SK-N-SH (cell line): ENCODE measurements at regions not wholly inside any gene's neighbourhood (a gene's known extent, or its start where the extent isn't known, plus 50 kb on each side); places are given as distances from the start of the nearest gene placed in this dataset.

Source experiments
- CTCF ChIA-PET: fragments of 300-600, 350-600 bp; formaldehyde crosslinking; extraction: SDS; loops from one replicate; lab custom pipeline; 2021; lab: Yijun Ruan, JAX
- POLR2A ChIA-PET: fragments of 350-600 bp; sonication (Branson Sonifier 250); formaldehyde crosslinking; extraction: SDS; loops from one replicate; lab custom pipeline; 2020; ENCODE audit warnings: antibody characterized with exemption, inconsistent platforms; lab: Yijun Ruan, JAX
- DNase-seq: peaks from one replicate; pipeline ENCODE4 v3.0.0; 2012
- H2AFZ ChIP-seq: fragments of 200-600 bp; sonication (generic); 2 replicates; pipeline ENCODE4 v1.8.1; 2016; ENCODE audit warnings: antibody characterized with exemption, mild to moderate bottlenecking, low read depth
- H3F3A ChIP-seq: fragments of 200-600 bp; sonication (generic); replicated peaks from 2 replicates; pipeline ENCODE3; 2016; ENCODE audit warnings: antibody characterized with exemption, mild to moderate bottlenecking; ENCODE audit not compliant: insufficient read depth
- H3K27ac ChIP-seq, 2 experiments: fragments of 200-500 bp in 1 of 2; fragments of 200-600 bp in 1 of 2; sonication (Bioruptor generic) in 1 of 2; sonication (generic), shearing (Covaris generic) in 1 of 2; 2 replicates each; pipeline versions ENCODE4 v1.5.1 to v1.6.1; 2014 to 2016; ENCODE audit warnings: low read depth in 2 of 2, inconsistent platforms in 1 of 2, low read length in 1 of 2, mild to moderate bottlenecking in 1 of 2, mixed read lengths in 1 of 2
- H3K27me3 ChIP-seq: fragments of 200-600 bp; sonication (generic), shearing (Covaris generic); 2 replicates; pipeline ENCODE4 v1.6.1; 2016; ENCODE audit warnings: mixed run types; ENCODE audit not compliant: insufficient read depth
- H3K36me3 ChIP-seq, 2 experiments: fragments of 200-500 bp in 1 of 2; fragments of 200-600 bp in 1 of 2; sonication (Bioruptor generic) in 1 of 2; sonication (generic) in 1 of 2; replicated peaks in 1 of 2; 2 replicates each; pipeline versions ENCODE3 to v1.5.1; 2014 to 2016; ENCODE audit warnings: low read length in 1 of 2, mild to moderate bottlenecking in 1 of 2; ENCODE audit not compliant: insufficient read depth in 2 of 2, control insufficient read depth in 1 of 2
- H3K4me1 ChIP-seq, 2 experiments: fragments of 200-500 bp in 1 of 2; fragments of 200-600 bp in 1 of 2; sonication (Bioruptor generic) in 1 of 2; sonication (generic), shearing (Covaris generic) in 1 of 2; 2 replicates each; pipeline versions ENCODE4 v1.5.1 to v1.6.1; 2014 to 2016; ENCODE audit warnings: low read depth in 1 of 2, low read length in 1 of 2, mixed run types in 1 of 2; ENCODE audit not compliant: insufficient read depth in 2 of 2, control insufficient read depth in 1 of 2
- H3K4me2 ChIP-seq: fragments of 200-600 bp; sonication (generic), shearing (Covaris generic); 2 replicates; pipeline ENCODE4 v1.6.1; 2017; ENCODE audit warnings: mixed run types
- H3K4me3 ChIP-seq, 2 experiments: fragments of 200-500 bp in 1 of 2; fragments of 200-600 bp in 1 of 2; sonication (Bioruptor generic) in 1 of 2; sonication (generic), shearing (Covaris generic) in 1 of 2; 2 replicates each; pipeline versions ENCODE4 v1.5.1 to v1.8.1; 2014 to 2016; ENCODE audit warnings: low read depth in 2 of 2, inconsistent platforms in 1 of 2, low read length in 1 of 2, mild to moderate bottlenecking in 1 of 2, mixed read lengths in 1 of 2, moderate library complexity in 1 of 2
- H3K79me2 ChIP-seq: fragments of 200-600 bp; sonication (generic); 2 replicates; pipeline ENCODE4 v1.8.1; 2017; ENCODE audit warnings: mild to moderate bottlenecking; ENCODE audit not compliant: insufficient read depth
- H3K9ac ChIP-seq: fragments of 200-600 bp; sonication (generic); 2 replicates; pipeline ENCODE4 v1.6.1; 2017; ENCODE audit warnings: mixed run types
- H3K9me2 ChIP-seq: fragments of 200-600 bp; sonication (generic); 2 replicates; pipeline ENCODE4 v1.6.1; 2017; ENCODE audit warnings: mixed run types
- H3K9me3 ChIP-seq: fragments of 200-600 bp; sonication (generic); 2 replicates; pipeline ENCODE4 v1.6.1; 2017; ENCODE audit warnings: mixed run types, mild to moderate bottlenecking, moderate library complexity
- H4K20me1 ChIP-seq: fragments of 200-600 bp; sonication (generic); 2 replicates; pipeline ENCODE4 v1.6.1; 2017; ENCODE audit warnings: mild to moderate bottlenecking, mixed run types; ENCODE audit not compliant: insufficient read depth
- CHD2 ChIP-seq: fragments of 150-350 bp; IDR thresholded peaks from 2 replicates; pipeline ENCODE4 v1.6.1; 2018; ENCODE audit warnings: low read length; ENCODE audit not compliant: partially characterized antibody
- CTCF ChIP-seq: fragments of 200-600 bp; sonication (generic); IDR thresholded peaks from 2 replicates; pipeline ENCODE4 v1.6.1; 2017; ENCODE audit warnings: antibody characterized with exemption, mild to moderate bottlenecking, moderate library complexity
- ELF1 ChIP-seq: IDR thresholded peaks from 2 replicates; pipeline ENCODE4 v1.4.0; 2012
- EP300 ChIP-seq, 2 experiments: IDR thresholded peaks; 2 replicates each; pipeline versions ENCODE4 v1.4.0 to v1.6.1; 2012; ENCODE audit warnings: borderline replicate concordance in 1 of 2, low read depth in 1 of 2, low read length in 1 of 2
- FOSL2 ChIP-seq: IDR thresholded peaks from 2 replicates; pipeline ENCODE4 v1.4.0; 2012; ENCODE audit warnings: low read depth, mild to moderate bottlenecking, moderate library complexity, borderline replicate concordance
- GABPA ChIP-seq: IDR thresholded peaks from 2 replicates; pipeline ENCODE4 v1.4.0; 2012; ENCODE audit warnings: low read depth, mild to moderate bottlenecking
- GATA2 ChIP-seq: sonication (generic); formaldehyde crosslinking; IDR thresholded peaks from 2 replicates; pipeline ENCODE4 v1.5.0; 2020; ENCODE audit warnings: mild to moderate bottlenecking, missing genetic modification reagents
- MEF2A ChIP-seq: IDR thresholded peaks from 2 replicates; pipeline ENCODE4 v1.4.0; 2012; ENCODE audit warnings: low read depth, borderline replicate concordance
- MXI1 ChIP-seq: IDR thresholded peaks from 2 replicates; pipeline ENCODE4 v1.6.1; 2012; ENCODE audit warnings: mild to moderate bottlenecking, low read depth, low read length, improper control_type of control experiment
- NFIC ChIP-seq: IDR thresholded peaks from 2 replicates; pipeline ENCODE4 v1.4.0; 2012; ENCODE audit warnings: borderline replicate concordance
- PBX3 ChIP-seq: IDR thresholded peaks from 2 replicates; pipeline ENCODE4; 2012
- RAD21 ChIP-seq: IDR thresholded peaks from 2 replicates; pipeline ENCODE4 v1.6.1; 2012; ENCODE audit warnings: mild to moderate bottlenecking, low read length
- RXRA ChIP-seq: IDR thresholded peaks from 2 replicates; pipeline ENCODE4 v1.4.0; 2012; ENCODE audit warnings: low read depth, mild to moderate bottlenecking, borderline replicate concordance
- SMC3 ChIP-seq: IDR thresholded peaks from 2 replicates; pipeline ENCODE4 v1.6.1; 2012; ENCODE audit warnings: low read depth, low read length, improper control_type of control experiment
- TAF1 ChIP-seq: IDR thresholded peaks from 2 replicates; pipeline ENCODE4 v1.6.1; 2012; ENCODE audit warnings: low read depth, mild to moderate bottlenecking, low read length, moderate library complexity, borderline replicate concordance
- USF1 ChIP-seq: IDR thresholded peaks from 2 replicates; pipeline ENCODE4 v1.4.0; 2012; ENCODE audit warnings: low read depth, borderline replicate concordance
- USF2 ChIP-seq: fragments of 150-350 bp; IDR thresholded peaks from 2 replicates; pipeline ENCODE4 v1.6.1; 2017; ENCODE audit warnings: antibody characterized with exemption, low read length, low read depth, borderline replicate concordance
- YY1 ChIP-seq: IDR thresholded peaks from 2 replicates; pipeline ENCODE4 v1.4.0; 2012; ENCODE audit warnings: low read depth, mild to moderate bottlenecking
- WGBS: methylation state at CpG from one replicate; pipeline ENCODE4 v1.1.6; 2017; ENCODE audit warnings: low lambda C conversion rate; 5-methylcytosine and 5-hydroxymethylcytosine counted together

GRCh38 chr12:91663744-91664143 lies 481.1 kb upstream of the DCN start:
- Histone ChIP-seq H3F3A (no peaks in the 10 kb centered on the region), H3K4me3 (no peak overlapping the region), H3K9me2 (no peaks in the 10 kb centered on the region), H2AFZ (no peak overlapping the region), H3K27me3 (no peaks in the 10 kb centered on the region), H3K9me3 (no peaks in the 10 kb centered on the region; the same call in 1 of the 2 replicates), H3K4me2 (no peak overlapping the region), H4K20me1 (no peaks in the 10 kb centered on the region), H3K36me3 (no peaks in the 10 kb centered on the region), H3K27ac (no peak overlapping the region), H3K9ac (no peak overlapping the region), H3K79me2 (no peaks in the 10 kb centered on the region), H3K4me1 (no peaks in the 10 kb centered on the region)
- 33% methylated on average over 4 of the region's 4 CpGs for WGBS
- TF ChIP-seq CHD2 (no peak), GATA2 (CRISPR knock-in tag) (no peak), USF2 (no peak), SMC3 (no peak), TAF1 (no peak), RAD21 (no peak), MXI1 (no peak), EP300 (IDR thresholded peaks at IDR 0.05; ENCODE audit: borderline replicate concordance in 1 of 2, low read depth in 1 of 2, low read length in 1 of 2) (no peak), GABPA (no peak), NFIC (no peak), ELF1 (no peak), CTCF (no peak), MEF2A (no peak)
- ChIA-PET POLR2A (no interaction called here), CTCF (no interaction called here)
- no peak for DNase-seq

- H3K9me2 ChIP-seq: no peaks in the 10 kb centered on the region
- H2AFZ ChIP-seq: no peak overlapping the region
- H3K27ac ChIP-seq: no peak overlapping the region
- no peaks in the 10 kb centered on the region for H3K79me2 ChIP-seq
- H3K4me3 ChIP-seq: no peak overlapping the region
- no peak overlapping the region for H3K9ac ChIP-seq
- WGBS: 41% methylated on average over 4 of the region's 4 CpGs
- TF ChIP-seq USF1 (no peak), PBX3 (no peak), RXRA (no peak), FOSL2 (no peak), CTCF (no peak), USF2 (no peak), YY1 (no peak)
- H3F3A ChIP-seq: no peaks in the 10 kb centered on the region
- no peak overlapping the region for H3K4me2 ChIP-seq
- no peaks in the 10 kb centered on the region for H3K4me1 ChIP-seq
- ChIA-PET POLR2A (no interaction called here), CTCF (no interaction called here)
- no peaks in the 10 kb centered on the region; the same call in 1 of the 2 replicates for H3K9me3 ChIP-seq
- no peaks in the 10 kb centered on the region for H3K36me3 ChIP-seq
- no peaks in the 10 kb centered on the region for H3K27me3 ChIP-seq
- no peak for DNase-seq
- no peaks in the 10 kb centered on the region for H4K20me1 ChIP-seq
Observed at GRCh38 chr12:91663310-91663709, 480.7 kb upstream of the DCN start.
